ENCODE measurements at regions not wholly inside any gene's neighbourhood (a gene's known extent, or its start where the extent isn't known, plus 50 kb on each side); places are given as distances from the start of the nearest gene placed in this dataset.

GRCh38 chr1:60982539-60982938 lies 99.8 kb upstream of the NFIA start:
- TF ChIP-seq POLR2A (IDR thresholded peaks at IDR 0.05) (no peak), POLR2AphosphoS5 (IDR thresholded peaks at IDR 0.05) (no peak)

Measured in breast epithelium (tissue), 3 donors.